GM18861 (cell line): ENCODE measurements at regions not wholly inside any gene's neighbourhood (a gene's known extent, or its start where the extent isn't known, plus 50 kb on each side); places are given as distances from the start of the nearest gene placed in this dataset.

Experiments used
- ATAC-seq: cut with Tn5 transposase; IDR thresholded peaks from one replicate; pipeline ENCODE4 v1.9.1; 2021; ENCODE audit not compliant: unreplicated experiment

DNA sequence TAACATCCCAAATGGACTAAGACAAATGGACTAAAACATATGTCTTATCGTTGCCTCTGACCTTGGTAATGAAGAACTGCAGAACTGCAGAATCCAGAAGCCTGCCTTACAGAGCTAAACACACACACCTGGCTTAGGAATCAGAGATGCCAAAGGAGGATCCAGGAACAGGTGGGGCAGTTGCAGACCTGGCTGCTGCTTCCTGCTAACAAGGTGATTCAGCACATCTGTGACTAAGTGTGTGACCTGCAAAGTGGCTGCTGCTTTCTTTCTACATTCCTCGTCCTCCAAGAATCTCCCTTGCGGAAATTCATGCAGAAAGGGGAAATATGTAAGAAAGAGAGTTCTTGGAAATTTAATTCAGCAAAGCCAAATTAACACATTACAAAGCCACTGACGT, 96.8 kb upstream of the NLGN4X start:
- no peak for ATAC-seq

GRCh38 chrX:6313356-6313755, 84.7 kb upstream of the NLGN4X start:
- no peak for ATAC-seq

GRCh38 chrX:6311540-6311939, 82.9 kb upstream of the NLGN4X start:
- ATAC-seq = peak; percentile 48

DNA sequence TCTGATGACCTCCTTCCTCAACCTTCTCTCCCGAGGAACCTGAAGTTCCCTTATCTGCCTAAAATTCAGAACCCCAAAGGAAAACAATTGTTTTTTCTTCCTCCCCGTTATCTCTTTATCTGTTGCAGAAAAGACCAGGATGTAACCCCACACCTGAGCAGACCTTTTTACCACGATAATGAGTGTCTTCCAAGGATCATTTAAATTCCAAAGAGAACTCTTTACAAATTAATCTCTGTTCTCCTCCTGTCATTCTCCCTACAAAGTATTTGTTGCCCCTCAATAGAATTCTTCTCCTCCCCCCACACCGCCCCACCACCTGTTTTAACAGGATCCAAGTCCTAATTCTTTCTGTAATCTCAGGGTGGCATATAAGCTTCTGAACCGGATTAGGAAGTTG, 78.5 kb upstream of the NLGN4X start:
- ATAC-seq = no peak

GRCh38 chrX:6299724-6300123, 71.1 kb upstream of the NLGN4X start:
- ATAC-seq = no peak

DNA sequence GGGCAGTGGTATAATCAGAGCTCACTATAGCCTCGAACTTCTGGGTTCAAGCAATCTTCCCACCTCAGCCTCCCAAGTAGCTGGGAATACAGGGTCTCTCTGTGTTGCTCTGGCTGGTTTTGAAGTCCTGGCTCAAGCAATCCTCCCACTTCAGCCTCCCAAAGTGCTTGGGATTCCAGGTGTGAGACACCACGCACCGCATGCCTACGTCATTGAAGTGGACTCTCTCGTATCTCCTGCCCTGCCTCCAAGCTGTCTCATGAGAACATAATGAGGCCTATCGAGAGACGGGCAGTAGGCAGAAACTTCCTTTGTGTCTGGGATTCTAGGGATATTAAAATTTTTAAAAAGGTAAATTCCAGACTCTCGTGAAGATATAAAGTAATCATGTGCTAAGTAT, 65.0 kb upstream of the NLGN4X start:
- no peak for ATAC-seq

- no peak for ATAC-seq
These were observed 63.9 kb upstream of the NLGN4X start for GRCh38 chrX:6292599-6292998.

GRCh38 chrX:6291444-6291843, 62.8 kb upstream of the NLGN4X start:
- no peak for ATAC-seq

DNA sequence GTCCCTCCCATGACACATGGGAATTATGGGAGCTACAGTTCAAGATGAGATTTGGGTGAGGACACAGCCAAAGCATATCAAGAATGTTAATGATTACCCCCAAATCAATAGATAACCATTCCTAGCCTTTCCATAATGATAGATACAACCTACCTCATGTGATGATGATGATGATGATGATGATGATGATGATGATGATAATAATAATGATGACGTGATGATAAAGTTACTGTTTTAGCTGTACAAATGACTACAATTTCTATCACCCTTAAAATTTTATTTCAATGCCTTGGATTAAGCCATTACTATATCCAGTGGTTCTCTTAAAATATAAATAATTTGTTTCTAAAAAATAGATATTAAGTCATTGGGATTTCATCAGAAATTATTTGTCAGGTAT, 55.2 kb upstream of the NLGN4X start:
- ATAC-seq = no peak

GRCh38 chrX:6279277-6279909, 50.7 kb upstream of the NLGN4X start:
- ATAC-seq = no peak
